AG09309 (cell line): ENCODE measurements at regions not wholly inside any gene's neighbourhood (a gene's known extent, or its start where the extent isn't known, plus 50 kb on each side); places are given as distances from the start of the nearest gene placed in this dataset.
"Not testable (repeated sequence)": the region's sequence is repeated elsewhere in the genome, so short reads cannot be mapped to it uniquely, and the experiment has no call there.

ENCODE experiments used
- DNase-seq: peaks from one replicate; pipeline ENCODE4 v3.0.0-alpha.2; 2010; ENCODE audit warnings: low read depth
- H3K4me3 ChIP-seq: 2 replicates; pipeline ENCODE4 v1.5.1; 2011; ENCODE audit warnings: mild to moderate bottlenecking, low read depth, low read length, moderate library complexity; ENCODE audit not compliant: control insufficient read depth
- TF ChIP-seq, protein P1 (sequence below): IDR thresholded peaks from 2 replicates; pipeline ENCODE4 v1.5.1; 2011; ENCODE audit warnings: mild to moderate bottlenecking, low read depth, low read length, inconsistent platforms; ENCODE audit not compliant: insufficient read depth, control insufficient read depth; ENCODE audit errors: missing control alignments

DNA sequence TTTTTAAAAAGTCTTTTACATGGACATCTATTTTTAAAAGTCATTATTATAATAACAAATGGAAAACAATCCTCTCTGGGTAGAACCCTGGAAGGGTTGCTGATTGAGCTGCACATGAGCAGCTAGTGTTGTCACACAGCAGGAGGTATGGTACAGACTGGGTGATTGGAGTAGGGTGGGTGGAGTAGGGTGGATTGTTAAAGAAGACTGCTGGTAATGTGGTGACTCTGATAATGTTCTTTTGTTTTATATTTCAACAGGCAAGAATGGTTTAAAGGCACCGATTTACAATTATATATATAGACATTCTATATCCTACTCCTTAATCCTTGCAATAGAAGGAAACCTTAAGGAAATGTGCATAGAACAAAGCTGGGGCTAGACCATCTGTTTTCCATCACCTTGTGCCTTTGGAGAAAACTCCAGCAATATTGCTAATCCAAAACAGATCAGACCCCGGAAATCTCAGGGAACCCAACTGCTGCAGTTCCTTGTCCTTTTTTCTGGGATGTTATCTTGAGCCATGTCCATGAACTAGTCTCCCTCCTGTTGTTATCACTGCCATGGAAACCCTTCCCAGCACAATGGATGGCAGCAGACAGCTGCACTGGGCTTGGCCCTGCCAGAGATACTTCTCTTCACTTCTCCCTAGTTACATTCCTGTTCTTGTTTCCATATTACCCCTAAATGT, 129.7 kb downstream of the YIPF5 start:
- no peak for DNase-seq
- no peak overlapping the region for H3K4me3 ChIP-seq
- TF ChIP-seq, protein P1, sequence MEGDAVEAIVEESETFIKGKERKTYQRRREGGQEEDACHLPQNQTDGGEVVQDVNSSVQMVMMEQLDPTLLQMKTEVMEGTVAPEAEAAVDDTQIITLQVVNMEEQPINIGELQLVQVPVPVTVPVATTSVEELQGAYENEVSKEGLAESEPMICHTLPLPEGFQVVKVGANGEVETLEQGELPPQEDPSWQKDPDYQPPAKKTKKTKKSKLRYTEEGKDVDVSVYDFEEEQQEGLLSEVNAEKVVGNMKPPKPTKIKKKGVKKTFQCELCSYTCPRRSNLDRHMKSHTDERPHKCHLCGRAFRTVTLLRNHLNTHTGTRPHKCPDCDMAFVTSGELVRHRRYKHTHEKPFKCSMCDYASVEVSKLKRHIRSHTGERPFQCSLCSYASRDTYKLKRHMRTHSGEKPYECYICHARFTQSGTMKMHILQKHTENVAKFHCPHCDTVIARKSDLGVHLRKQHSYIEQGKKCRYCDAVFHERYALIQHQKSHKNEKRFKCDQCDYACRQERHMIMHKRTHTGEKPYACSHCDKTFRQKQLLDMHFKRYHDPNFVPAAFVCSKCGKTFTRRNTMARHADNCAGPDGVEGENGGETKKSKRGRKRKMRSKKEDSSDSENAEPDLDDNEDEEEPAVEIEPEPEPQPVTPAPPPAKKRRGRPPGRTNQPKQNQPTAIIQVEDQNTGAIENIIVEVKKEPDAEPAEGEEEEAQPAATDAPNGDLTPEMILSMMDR = no peak

DNA sequence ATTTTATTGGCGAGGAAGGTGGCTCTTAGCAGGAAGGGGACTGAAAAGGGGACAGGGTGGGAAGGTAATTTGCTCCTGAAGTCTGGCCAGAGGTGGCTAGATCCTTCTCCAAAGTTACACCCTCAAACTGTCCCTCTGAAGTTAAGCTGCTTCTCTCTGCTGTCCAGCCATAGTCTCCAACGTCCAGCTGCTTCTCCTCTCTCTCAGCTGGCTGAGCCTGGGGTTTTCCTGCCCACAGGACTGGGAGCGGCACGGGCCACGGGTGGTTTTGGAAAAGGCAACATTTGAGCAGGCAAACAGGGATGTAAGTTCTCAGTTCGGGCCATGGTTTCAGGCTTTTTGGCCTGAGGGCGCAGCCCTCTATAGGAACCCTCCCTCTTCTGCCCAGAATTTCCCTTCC, 128.3 kb downstream of the YIPF5 start:
- DNase-seq = no peak

DNA sequence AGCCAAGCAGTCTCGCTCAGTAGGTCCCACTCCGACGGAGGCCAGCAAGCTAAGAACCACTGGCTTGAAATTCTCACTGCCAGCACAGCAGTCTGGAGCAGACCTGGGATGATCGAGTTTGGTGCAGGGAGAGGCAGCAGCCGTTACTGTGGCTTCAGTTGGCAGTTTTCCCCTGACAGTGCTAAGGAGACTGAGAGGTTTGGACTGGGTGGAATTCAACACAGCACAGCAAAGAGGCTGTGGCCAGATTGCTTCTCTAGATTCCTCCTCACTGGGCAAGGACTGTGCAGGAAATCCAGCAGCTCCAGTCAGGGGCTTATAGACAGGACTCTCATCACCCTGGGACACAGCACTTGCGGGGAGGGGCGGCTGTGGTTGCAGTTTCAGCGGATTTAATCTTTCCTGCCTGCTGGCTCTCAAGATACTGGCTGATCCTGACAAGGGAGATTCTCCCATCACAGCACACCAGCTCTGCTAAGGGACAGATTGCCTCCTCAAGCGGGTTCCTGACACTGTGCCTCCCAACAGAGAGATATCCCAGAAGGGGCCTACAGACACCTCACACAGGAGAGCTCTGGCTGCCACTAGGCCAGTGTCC, 122.1 kb downstream of the YIPF5 start:
- H3K4me3 ChIP-seq = no peak overlapping the region
- TF ChIP-seq, protein P1 = no peak
- DNase-seq = no peak

More for the DNA sequence above, 128.3 kb downstream of the YIPF5 start:
- H3K4me3 ChIP-seq = no peak overlapping the region
- TF ChIP-seq, protein P1 = no peak

- H3K4me3 ChIP-seq, DNase-seq: not testable (repeated sequence)
Observed at GRCh38 chr5:144055391-144055790, 115.1 kb downstream of the YIPF5 start.

DNA sequence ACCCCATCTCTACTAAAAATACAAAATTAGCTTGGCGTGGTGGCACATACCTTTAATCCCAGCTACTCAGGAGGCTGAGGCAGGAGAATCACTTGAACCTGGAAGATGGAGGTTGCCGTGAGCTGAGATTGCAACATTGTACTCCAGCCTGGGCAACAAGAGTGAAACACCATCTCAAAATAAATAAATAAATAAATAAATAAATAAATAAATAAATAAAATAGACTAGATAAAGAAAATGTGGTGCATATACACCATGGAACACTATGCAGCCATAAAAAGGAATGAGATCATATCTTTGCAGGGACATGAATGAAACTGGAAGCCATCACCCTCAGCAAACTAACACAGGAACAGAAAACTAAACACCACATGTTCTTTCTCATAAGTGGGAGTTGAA, 110.4 kb downstream of the YIPF5 start:
- not testable (repeated sequence) for H3K4me3 ChIP-seq, DNase-seq

GRCh38 chr5:144060598-144060997, 109.9 kb downstream of the YIPF5 start:
- TF ChIP-seq, protein P1 = no peak
- no peak for DNase-seq
- H3K4me3 ChIP-seq = no peak overlapping the region

- TF ChIP-seq, protein P1 = no peak
- no peak for DNase-seq
- H3K4me3 ChIP-seq = no peak overlapping the region
Observed at GRCh38 chr5:144065786-144066185, 104.7 kb downstream of the YIPF5 start.
